ENCODE measurements at regions not wholly inside any gene's neighbourhood (a gene's known extent, or its start where the extent isn't known, plus 50 kb on each side); places are given as distances from the start of the nearest gene placed in this dataset.

DNA sequence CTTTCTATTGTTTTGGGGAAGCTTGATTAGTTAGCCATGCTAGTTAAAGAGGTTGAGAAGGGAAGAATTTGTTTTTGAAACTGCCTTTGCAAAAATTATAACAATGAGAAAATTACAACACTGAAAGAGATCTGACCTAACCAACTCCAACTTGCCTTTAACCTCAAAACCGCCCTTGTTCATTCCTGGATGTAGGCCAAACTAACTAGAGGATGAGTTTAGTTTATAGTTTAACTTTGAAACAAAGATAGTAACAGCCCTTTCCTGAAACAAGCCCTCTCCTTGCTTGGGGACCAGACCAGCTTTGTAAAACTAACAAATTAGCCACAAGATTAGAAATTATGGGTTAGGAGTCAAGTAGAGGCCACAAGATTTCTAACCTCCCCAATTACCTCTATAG lies 713.9 kb downstream of the CPS1 start:
- Histone ChIP-seq H2AFZ (no peak overlapping the region), H3K27ac (no peak overlapping the region)
- TF ChIP-seq, protein P1, sequence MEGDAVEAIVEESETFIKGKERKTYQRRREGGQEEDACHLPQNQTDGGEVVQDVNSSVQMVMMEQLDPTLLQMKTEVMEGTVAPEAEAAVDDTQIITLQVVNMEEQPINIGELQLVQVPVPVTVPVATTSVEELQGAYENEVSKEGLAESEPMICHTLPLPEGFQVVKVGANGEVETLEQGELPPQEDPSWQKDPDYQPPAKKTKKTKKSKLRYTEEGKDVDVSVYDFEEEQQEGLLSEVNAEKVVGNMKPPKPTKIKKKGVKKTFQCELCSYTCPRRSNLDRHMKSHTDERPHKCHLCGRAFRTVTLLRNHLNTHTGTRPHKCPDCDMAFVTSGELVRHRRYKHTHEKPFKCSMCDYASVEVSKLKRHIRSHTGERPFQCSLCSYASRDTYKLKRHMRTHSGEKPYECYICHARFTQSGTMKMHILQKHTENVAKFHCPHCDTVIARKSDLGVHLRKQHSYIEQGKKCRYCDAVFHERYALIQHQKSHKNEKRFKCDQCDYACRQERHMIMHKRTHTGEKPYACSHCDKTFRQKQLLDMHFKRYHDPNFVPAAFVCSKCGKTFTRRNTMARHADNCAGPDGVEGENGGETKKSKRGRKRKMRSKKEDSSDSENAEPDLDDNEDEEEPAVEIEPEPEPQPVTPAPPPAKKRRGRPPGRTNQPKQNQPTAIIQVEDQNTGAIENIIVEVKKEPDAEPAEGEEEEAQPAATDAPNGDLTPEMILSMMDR (IDR thresholded peaks at IDR 0.05), result no peak

DNA sequence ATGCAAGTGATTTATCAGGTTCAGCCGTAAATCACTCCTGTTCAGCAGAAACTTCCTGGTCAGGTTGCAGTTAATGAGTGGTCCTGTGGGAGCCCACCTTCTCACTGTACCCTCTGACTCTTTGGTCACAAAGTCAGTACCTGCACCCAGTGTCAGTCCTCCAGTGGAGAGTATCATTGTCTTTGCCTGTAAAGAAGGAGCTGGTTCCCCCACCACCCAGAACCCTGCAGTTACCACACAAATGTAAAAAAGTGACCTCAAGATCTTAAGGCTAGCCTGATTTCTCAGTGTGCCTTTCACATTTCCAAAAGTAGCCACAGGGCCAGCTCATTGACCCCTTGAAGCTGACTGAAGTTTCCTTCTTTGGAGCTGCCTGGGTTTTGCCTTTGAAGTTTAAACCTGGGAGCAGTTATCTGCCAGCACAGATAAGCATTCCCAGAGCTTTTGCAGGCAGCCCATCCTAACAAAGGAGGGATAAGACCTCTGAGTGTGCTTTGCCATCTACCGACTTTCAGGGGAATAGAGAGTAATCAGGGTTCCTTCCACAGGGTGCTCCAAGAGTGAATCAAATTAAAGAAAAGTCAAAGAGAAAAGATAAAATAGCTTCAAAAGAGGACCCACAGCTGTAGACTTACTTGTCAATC lies 725.2 kb downstream of the CPS1 start:
- Histone ChIP-seq H3K36me3 (ENCODE audit: control insufficient read depth, insufficient read depth, low read length) (no peaks in the 10 kb centered on the region), H3K9me3 (ENCODE audit: control insufficient read depth, low read length) (no peaks in the 10 kb centered on the region), H3K4me2 (ENCODE audit: low read length) (no peak overlapping the region), H3K27ac (no peak overlapping the region), H3K9ac (no peak overlapping the region), H3K4me3 (ENCODE audit: low read depth, low read length) (no peak overlapping the region), H3K79me2 (no peaks in the 10 kb centered on the region), H2AFZ (peak overlapping the region; percentile 57), H3K27me3 (ENCODE audit: control insufficient read depth, insufficient read depth, low read length) (no peaks in the 10 kb centered on the region), H3K4me1 (peaks cover 9% of the 10 kb centered on the region)
- TF ChIP-seq, protein P1 (IDR thresholded peaks at IDR 0.05), result peak; percentile 42

More for the DNA sequence above, 713.9 kb downstream of the CPS1 start:
- Histone ChIP-seq H3K79me2 (no peaks in the 10 kb centered on the region), H3K4me2 (ENCODE audit: low read length) (no peak overlapping the region), H3K27me3 (ENCODE audit: control insufficient read depth, insufficient read depth, low read length) (no peaks in the 10 kb centered on the region), H3K9ac (no peak overlapping the region), H3K4me1 (peaks cover 5% of the 10 kb centered on the region), H3K9me3 (ENCODE audit: control insufficient read depth, low read length) (no peaks in the 10 kb centered on the region), H3K36me3 (ENCODE audit: control insufficient read depth, insufficient read depth, low read length) (no peaks in the 10 kb centered on the region), H3K4me3 (ENCODE audit: low read depth, low read length) (no peak overlapping the region)

- Histone ChIP-seq H3K27ac (no peak overlapping the region), H3K4me1 (no peaks in the 10 kb centered on the region), H3K4me3 (ENCODE audit: low read depth, low read length) (no peak overlapping the region), H3K4me2 (ENCODE audit: low read length) (no peak overlapping the region), H3K79me2 (no peaks in the 10 kb centered on the region), H3K9me3 (ENCODE audit: control insufficient read depth, low read length) (no peaks in the 10 kb centered on the region), H3K9ac (no peak overlapping the region), H3K36me3 (ENCODE audit: control insufficient read depth, insufficient read depth, low read length) (no peaks in the 10 kb centered on the region), H3K27me3 (ENCODE audit: control insufficient read depth, insufficient read depth, low read length) (no peaks in the 10 kb centered on the region), H2AFZ (no peak overlapping the region)
- TF ChIP-seq, protein P1 (IDR thresholded peaks at IDR 0.05), result no peak
Observed at GRCh38 chr2:211302676-211303075, 746.3 kb downstream of the CPS1 start.

- Histone ChIP-seq H3K36me3 (ENCODE audit: control insufficient read depth, insufficient read depth, low read length) (no peaks in the 10 kb centered on the region), H3K4me2 (ENCODE audit: low read length) (no peak overlapping the region), H3K9me3 (ENCODE audit: control insufficient read depth, low read length) (no peaks in the 10 kb centered on the region), H3K9ac (no peak overlapping the region), H3K27me3 (ENCODE audit: control insufficient read depth, insufficient read depth, low read length) (no peaks in the 10 kb centered on the region), H3K79me2 (no peaks in the 10 kb centered on the region), H3K27ac (no peak overlapping the region), H3K4me3 (ENCODE audit: low read depth, low read length) (no peak overlapping the region), H2AFZ (no peak overlapping the region), H3K4me1 (no peaks in the 10 kb centered on the region)
- TF ChIP-seq, protein P1 (IDR thresholded peaks at IDR 0.05), result no peak
Observed at GRCh38 chr2:211306929-211307328, 750.5 kb downstream of the CPS1 start.
